Mesothelial cell of epicardium (in vitro differentiated cells): ENCODE measurements at regions not wholly inside any gene's neighbourhood (a gene's known extent, or its start where the extent isn't known, plus 50 kb on each side); places are given as distances from the start of the nearest gene placed in this dataset.

Source experiments
- DNase-seq, 2 experiments: peaks; one replicate each; pipeline ENCODE4 v3.0.0; 2021; ENCODE audit warnings: low spot score in 2 of 2; ENCODE audit not compliant: unreplicated experiment in 2 of 2
- H3K27ac Mint-ChIP-seq: 2 replicates; pipeline ENCODE4 v1.8.0; 2021; ENCODE audit warnings: mixed read lengths
- H3K27me3 Mint-ChIP-seq: 2 replicates; pipeline ENCODE4 v1.8.0; 2021; ENCODE audit warnings: low read depth, mixed read lengths
- H3K36me3 Mint-ChIP-seq: 2 replicates; pipeline ENCODE4 v1.8.0; 2021; ENCODE audit warnings: mixed read lengths
- H3K4me1 Mint-ChIP-seq: 2 replicates; pipeline ENCODE4 v1.8.0; 2021; ENCODE audit warnings: mixed read lengths
- H3K4me3 Mint-ChIP-seq: 2 replicates; pipeline ENCODE4 v1.8.0; 2021; ENCODE audit warnings: mild to moderate bottlenecking, moderate library complexity, mixed read lengths
- H3K9me3 Mint-ChIP-seq: 2 replicates; pipeline ENCODE4 v1.8.0; 2021; ENCODE audit warnings: mixed read lengths
- CTCF ChIP-seq: fragments of 200-600 bp; sonication (generic); IDR thresholded peaks from one replicate; pipeline ENCODE4 v1.5.0; 2021; ENCODE audit warnings: antibody characterized with exemption; ENCODE audit not compliant: unreplicated experiment

- Mint-ChIP-seq H3K36me3 (no peaks in the 10 kb centered on the region), H3K9me3 (no peaks in the 10 kb centered on the region), H3K27ac (no peak overlapping the region), H3K27me3 (peaks cover 4% of the 10 kb centered on the region), H3K4me3 (no peak overlapping the region), H3K4me1 (peaks cover 2% of the 10 kb centered on the region)
- no peak for TF ChIP-seq CTCF
- no peak for DNase-seq
Measured at GRCh38 chr6:44614396-44614795, 226.9 kb downstream of the CDC5L start.

GRCh38 chr6:44615621-44616020 lies 228.1 kb downstream of the CDC5L start:
- Mint-ChIP-seq H3K4me3 (no peak overlapping the region), H3K4me1 (no peaks in the 10 kb centered on the region), H3K27me3 (peaks cover 6% of the 10 kb centered on the region), H3K9me3 (no peaks in the 10 kb centered on the region), H3K36me3 (no peaks in the 10 kb centered on the region), H3K27ac (no peak overlapping the region)
- TF ChIP-seq CTCF: no peak
- no peak for DNase-seq

DNA sequence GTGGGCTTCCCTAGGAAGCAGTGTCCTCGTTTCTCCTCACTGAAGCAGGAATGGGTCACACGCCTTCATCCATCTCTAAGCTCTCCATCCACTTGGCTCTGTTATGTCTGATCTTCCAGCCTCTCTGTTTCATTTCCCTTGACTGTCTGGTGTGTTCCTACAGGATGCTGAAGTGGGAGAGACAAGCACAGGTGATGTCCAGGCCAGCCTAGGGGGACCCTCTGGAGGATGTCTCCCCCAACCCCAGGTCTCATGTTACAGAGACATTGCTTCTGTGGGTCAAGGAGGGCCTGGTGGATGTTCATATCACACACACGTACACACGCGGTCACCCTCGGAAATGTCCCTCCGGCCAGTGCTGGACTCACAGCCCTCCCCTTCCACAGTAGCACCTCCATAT lies 229.9 kb downstream of the CDC5L start:
- no peaks in the 10 kb centered on the region for H3K36me3 Mint-ChIP-seq
- DNase-seq: no peak
- no peak overlapping the region for H3K27ac Mint-ChIP-seq
- no peaks in the 10 kb centered on the region for H3K9me3 Mint-ChIP-seq
- peaks cover 12% of the 10 kb centered on the region for H3K27me3 Mint-ChIP-seq
- H3K4me1 Mint-ChIP-seq: no peaks in the 10 kb centered on the region
- H3K4me3 Mint-ChIP-seq: no peak overlapping the region
- no peak for TF ChIP-seq CTCF

DNA sequence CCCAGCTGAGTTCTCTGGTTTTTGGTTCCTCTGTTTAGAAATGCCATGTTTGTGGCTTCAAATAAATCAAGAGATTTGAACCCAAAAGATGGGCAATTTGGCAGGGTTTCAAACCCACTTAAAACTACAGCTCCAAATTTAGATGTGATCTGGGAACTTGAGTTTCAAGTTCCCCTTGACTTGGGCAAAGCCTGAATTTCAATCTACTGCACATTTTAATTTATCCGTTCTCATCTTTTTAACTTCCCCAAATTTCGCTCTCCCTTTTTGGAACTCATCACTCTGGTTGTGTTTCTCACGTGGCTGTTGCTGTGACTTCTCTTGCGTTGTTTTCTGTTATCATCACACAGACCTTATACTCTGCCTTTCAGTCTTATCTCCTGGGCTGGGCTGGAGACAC lies 230.9 kb downstream of the CDC5L start:
- Mint-ChIP-seq H3K9me3 (no peaks in the 10 kb centered on the region), H3K4me1 (no peaks in the 10 kb centered on the region), H3K27me3 (peaks cover 12% of the 10 kb centered on the region), H3K36me3 (no peaks in the 10 kb centered on the region), H3K27ac (no peak overlapping the region), H3K4me3 (no peak overlapping the region)
- no peak for TF ChIP-seq CTCF
- DNase-seq: no peak

DNA sequence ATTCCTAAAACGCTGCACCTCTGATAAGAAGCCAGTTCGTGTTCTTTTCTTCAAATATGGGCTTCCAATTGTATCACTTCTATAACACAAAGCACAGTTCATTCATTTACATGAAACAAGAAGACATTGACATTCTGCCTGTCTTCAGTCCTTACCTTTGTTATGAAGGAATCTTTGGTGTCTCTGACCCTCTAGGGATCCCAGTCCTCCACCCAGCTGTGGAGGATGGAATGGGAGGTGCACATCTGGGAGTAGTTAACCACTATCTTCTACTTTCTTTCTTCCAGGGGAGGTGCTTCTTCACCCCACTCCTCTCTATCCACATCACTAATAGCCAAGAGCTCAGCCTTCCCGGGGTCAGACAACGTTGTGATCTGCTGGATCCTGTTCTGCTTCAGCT lies 233.4 kb downstream of the CDC5L start:
- no peak overlapping the region for H3K4me3 Mint-ChIP-seq
- no peaks in the 10 kb centered on the region for H3K9me3 Mint-ChIP-seq
- H3K4me1 Mint-ChIP-seq: peaks cover 22% of the 10 kb centered on the region
- H3K27me3 Mint-ChIP-seq: peaks cover 12% of the 10 kb centered on the region
- H3K27ac Mint-ChIP-seq: no peak overlapping the region
- H3K36me3 Mint-ChIP-seq: no peaks in the 10 kb centered on the region
- DNase-seq: no peak
- no peak for TF ChIP-seq CTCF

- Mint-ChIP-seq H3K4me3 (no peak overlapping the region), H3K27me3 (peaks cover 12% of the 10 kb centered on the region), H3K36me3 (no peaks in the 10 kb centered on the region), H3K27ac (no peak overlapping the region), H3K9me3 (no peaks in the 10 kb centered on the region), H3K4me1 (peaks cover 26% of the 10 kb centered on the region)
- TF ChIP-seq CTCF: no peak
- no peak for DNase-seq
Measured at GRCh38 chr6:44621846-44622245, 234.3 kb downstream of the CDC5L start.
